Keratinocyte (primary cell): ENCODE measurements at regions not wholly inside any gene's neighbourhood (a gene's known extent, or its start where the extent isn't known, plus 50 kb on each side); places are given as distances from the start of the nearest gene placed in this dataset.

Experiments
- DNase-seq: peaks from one replicate; pipeline ENCODE4 v3.0.0-alpha.2; 2011; ENCODE audit warnings: low read depth, missing footprints, low spot score
- FAIRE-seq: peaks from 2 replicates; lab custom pipeline; 2011; peaks lifted over from hg19 to GRCh38; lab: Jason Lieb, UNC
- H2AFZ ChIP-seq: 2 replicates; pipeline ENCODE4 v1.6.0; 2012; ENCODE audit warnings: low read length, control low read depth, inconsistent platforms; ENCODE audit not compliant: control insufficient read depth
- H3K27ac ChIP-seq: 2 replicates; pipeline ENCODE4 v1.5.1; 2011; ENCODE audit warnings: low read length; ENCODE audit not compliant: control insufficient read depth, insufficient read depth
- H3K27me3 ChIP-seq: 3 replicates; pipeline ENCODE4 v1.6.0; 2011; ENCODE audit warnings: low read length; ENCODE audit not compliant: control insufficient read depth, insufficient read depth; ENCODE audit errors: extremely low read depth
- H3K36me3 ChIP-seq, 2 experiments: 2 replicates in 1 of 2; 3 replicates in 1 of 2; pipeline ENCODE4 v1.5.1; 2011; ENCODE audit warnings: low read length in 2 of 2, mild to moderate bottlenecking in 1 of 2; ENCODE audit not compliant: control insufficient read depth in 2 of 2, insufficient read depth in 2 of 2; ENCODE audit errors: extremely low read depth in 1 of 2
- H3K4me1 ChIP-seq: 3 replicates; pipeline ENCODE4 v1.5.1; 2011; ENCODE audit warnings: low read length; ENCODE audit not compliant: control insufficient read depth, insufficient read depth; ENCODE audit errors: extremely low read depth
- H3K4me2 ChIP-seq: 3 replicates; pipeline ENCODE4 v1.6.0; 2011; ENCODE audit warnings: low read depth, low read length; ENCODE audit not compliant: control insufficient read depth, insufficient read depth; ENCODE audit errors: extremely low read depth
- H3K4me3 ChIP-seq, 3 experiments: fragments of 200-600 bp in 1 of 3; sonication (generic) in 1 of 3; 2 replicates in 2 of 3; 3 replicates in 1 of 3; pipeline ENCODE4 v1.5.1; 2011 to 2016; ENCODE audit warnings: low read length in 3 of 3, mild to moderate bottlenecking in 3 of 3, control low read depth in 2 of 3, inconsistent platforms in 1 of 3, low read depth in 1 of 3, mixed read lengths in 1 of 3, mixed run types in 1 of 3, moderate library complexity in 1 of 3; ENCODE audit not compliant: control insufficient read depth in 2 of 3, insufficient read depth in 2 of 3; ENCODE audit errors: extremely low read depth in 1 of 3
- H3K79me2 ChIP-seq: 2 replicates; pipeline ENCODE4 v1.6.0; 2012; ENCODE audit warnings: low read length; ENCODE audit not compliant: control insufficient read depth, insufficient read depth
- H3K9ac ChIP-seq: 3 replicates; pipeline ENCODE4 v1.6.0; 2011; ENCODE audit warnings: low read length; ENCODE audit not compliant: control insufficient read depth, insufficient read depth; ENCODE audit errors: extremely low read depth
- H3K9me1 ChIP-seq: 3 replicates; pipeline ENCODE4 v1.6.0; 2011; ENCODE audit warnings: low read length; ENCODE audit not compliant: control insufficient read depth, insufficient read depth; ENCODE audit errors: extremely low read depth
- H3K9me3 ChIP-seq: 2 replicates; pipeline ENCODE4 v1.5.1; 2012; ENCODE audit warnings: low read depth, low read length; ENCODE audit not compliant: control insufficient read depth
- H4K20me1 ChIP-seq: 3 replicates; pipeline ENCODE4 v1.6.0; 2011; ENCODE audit warnings: low read length; ENCODE audit not compliant: control insufficient read depth, insufficient read depth; ENCODE audit errors: extremely low read depth
- CTCF ChIP-seq, 3 experiments: IDR thresholded peaks in 1 of 3; conservative IDR thresholded peaks in 1 of 3; optimal IDR thresholded peaks in 1 of 3; 2 replicates in 2 of 3; 3 replicates in 1 of 3; pipeline versions ENCODE3 to v1.5.1; 2011; ENCODE audit warnings: low read length in 3 of 3, mild to moderate bottlenecking in 3 of 3, moderate library complexity in 2 of 3, control low read depth in 1 of 3, inconsistent platforms in 1 of 3; ENCODE audit not compliant: insufficient read depth in 2 of 3; ENCODE audit errors: extremely low read depth in 1 of 3
- EZH2 ChIP-seq: IDR thresholded peaks from one replicate; pipeline ENCODE4 v1.6.1; 2012; ENCODE audit warnings: inconsistent platforms, mild to moderate bottlenecking, low read length, moderate library complexity
- dilution Hi-C: fragments of 300-500 bp; cut with MboI; formaldehyde crosslinking; loops from one replicate; pipeline ENCODE4 v1.7.0; 2020; ENCODE audit warnings: low sequenced_read_pairs; ENCODE audit not compliant: extremely low pct_ligation_motif_present

GRCh38 chr15:60102748-60103147 is 98.6 kb downstream of the FOXB1 start:
- no peak overlapping the region for H3K27ac ChIP-seq
- dilution Hi-C loops = no loop called here
- H4K20me1 ChIP-seq = no peaks in the 10 kb centered on the region

DNA sequence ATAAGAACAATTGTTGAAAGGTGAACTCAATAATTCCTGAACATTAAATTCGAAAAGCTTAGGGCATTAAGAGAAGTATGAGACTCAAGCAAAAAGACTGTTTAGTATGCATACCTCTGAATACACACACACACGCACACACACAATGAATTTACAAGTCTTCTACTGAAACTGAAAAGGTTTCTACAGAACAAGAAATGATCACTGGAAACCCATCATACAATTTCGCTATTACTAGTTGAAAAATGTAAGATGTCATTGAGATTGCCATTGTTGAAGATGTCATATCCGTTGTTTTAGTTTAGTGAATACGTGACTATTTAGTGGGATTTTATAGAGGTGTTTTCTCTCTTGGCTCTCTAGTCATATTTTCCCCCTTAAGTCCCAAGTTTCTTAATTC is 106.8 kb downstream of the FOXB1 start:
- peaks cover 8% of the 10 kb centered on the region for H3K4me1 ChIP-seq
- H2AFZ ChIP-seq = no peak overlapping the region
- peaks cover 16% of the 10 kb centered on the region for H3K27me3 ChIP-seq
- no peaks in the 10 kb centered on the region for H3K9me3 ChIP-seq
- H3K4me2 ChIP-seq = no peak overlapping the region
- no peak for TF ChIP-seq CTCF (optimal IDR thresholded peaks at IDR 0.05 in 1 of 3, IDR thresholded peaks at IDR 0.05 in 1 of 3, conservative IDR thresholded peaks at IDR 0.05 in 1 of 3; ENCODE audit: extremely low read depth in 1 of 3, insufficient read depth in 2 of 3, low read length in 3 of 3)
- no peak for TF ChIP-seq EZH2
- H3K9me1 ChIP-seq = no peaks in the 10 kb centered on the region
- no peak overlapping the region for H3K27ac ChIP-seq
- no peaks in the 10 kb centered on the region for H3K79me2 ChIP-seq
- DNase-seq (no peak), FAIRE-seq (no peak)
- H3K36me3 ChIP-seq = no peaks in the 10 kb centered on the region
- no peak overlapping the region for H3K4me3 ChIP-seq
- H3K9ac ChIP-seq = no peak overlapping the region
- dilution Hi-C loops = no loop called here
- no peaks in the 10 kb centered on the region for H4K20me1 ChIP-seq

More at GRCh38 chr15:60102748-60103147, 98.6 kb downstream of the FOXB1 start:
- H3K27me3 ChIP-seq = peaks cover 7% of the 10 kb centered on the region
- H3K4me2 ChIP-seq = no peak overlapping the region
- H2AFZ ChIP-seq = no peak overlapping the region
- TF ChIP-seq CTCF (optimal IDR thresholded peaks at IDR 0.05 in 1 of 3, IDR thresholded peaks at IDR 0.05 in 1 of 3, conservative IDR thresholded peaks at IDR 0.05 in 1 of 3; ENCODE audit: extremely low read depth in 1 of 3, insufficient read depth in 2 of 3, low read length in 3 of 3) = no peak
- H3K9me3 ChIP-seq = no peaks in the 10 kb centered on the region
- no peaks in the 10 kb centered on the region for H3K9me1 ChIP-seq
- H3K79me2 ChIP-seq = no peaks in the 10 kb centered on the region
- no peaks in the 10 kb centered on the region for H3K36me3 ChIP-seq
- no peak overlapping the region for H3K9ac ChIP-seq
- DNase-seq (no peak), FAIRE-seq (no peak)
- H3K4me3 ChIP-seq = no peak overlapping the region
- H3K4me1 ChIP-seq = no peaks in the 10 kb centered on the region
